GM10266 (cell line): ENCODE measurements at regions not wholly inside any gene's neighbourhood (a gene's known extent, or its start where the extent isn't known, plus 50 kb on each side); places are given as distances from the start of the nearest gene placed in this dataset.

Experiments used
- DNase-seq: peaks from one replicate; pipeline ENCODE4 v3.0.0; 2012; ENCODE audit errors: extremely low spot score
- CTCF ChIP-seq: IDR thresholded peaks from 2 replicates; pipeline ENCODE4 v1.5.1; 2012; ENCODE audit warnings: mild to moderate bottlenecking, low read depth; ENCODE audit not compliant: control insufficient read depth, insufficient read depth; ENCODE audit errors: missing control alignments

DNA sequence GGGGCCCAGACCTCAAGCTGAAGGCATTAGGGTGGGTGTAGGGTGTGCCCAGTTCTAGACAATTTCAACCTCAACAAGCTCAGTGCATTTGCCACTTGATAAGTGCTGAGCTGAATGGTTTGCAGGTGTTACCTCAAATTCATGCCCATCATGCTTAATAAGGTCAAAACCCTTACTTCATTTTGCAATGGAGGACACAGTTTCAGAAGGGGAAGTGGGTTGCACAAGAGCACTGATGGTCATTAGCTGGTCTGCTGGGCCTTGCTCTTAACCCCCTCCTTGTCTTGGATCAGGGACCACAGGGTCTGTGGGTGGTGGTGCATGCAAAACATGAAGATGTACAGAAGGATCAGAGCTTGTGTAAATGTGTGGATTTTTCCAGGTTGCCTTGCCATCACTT lies 71.0 kb upstream of the SIRPA start:
- no peak for DNase-seq
- no peak for TF ChIP-seq CTCF

- no peak for DNase-seq
- TF ChIP-seq CTCF: no peak
Measured at GRCh38 chr20:1823450-1823844, 71.8 kb upstream of the SIRPA start.

- TF ChIP-seq CTCF: no peak
- DNase-seq: no peak
Measured at GRCh38 chr20:1822564-1823449, 72.4 kb upstream of the SIRPA start.

DNA sequence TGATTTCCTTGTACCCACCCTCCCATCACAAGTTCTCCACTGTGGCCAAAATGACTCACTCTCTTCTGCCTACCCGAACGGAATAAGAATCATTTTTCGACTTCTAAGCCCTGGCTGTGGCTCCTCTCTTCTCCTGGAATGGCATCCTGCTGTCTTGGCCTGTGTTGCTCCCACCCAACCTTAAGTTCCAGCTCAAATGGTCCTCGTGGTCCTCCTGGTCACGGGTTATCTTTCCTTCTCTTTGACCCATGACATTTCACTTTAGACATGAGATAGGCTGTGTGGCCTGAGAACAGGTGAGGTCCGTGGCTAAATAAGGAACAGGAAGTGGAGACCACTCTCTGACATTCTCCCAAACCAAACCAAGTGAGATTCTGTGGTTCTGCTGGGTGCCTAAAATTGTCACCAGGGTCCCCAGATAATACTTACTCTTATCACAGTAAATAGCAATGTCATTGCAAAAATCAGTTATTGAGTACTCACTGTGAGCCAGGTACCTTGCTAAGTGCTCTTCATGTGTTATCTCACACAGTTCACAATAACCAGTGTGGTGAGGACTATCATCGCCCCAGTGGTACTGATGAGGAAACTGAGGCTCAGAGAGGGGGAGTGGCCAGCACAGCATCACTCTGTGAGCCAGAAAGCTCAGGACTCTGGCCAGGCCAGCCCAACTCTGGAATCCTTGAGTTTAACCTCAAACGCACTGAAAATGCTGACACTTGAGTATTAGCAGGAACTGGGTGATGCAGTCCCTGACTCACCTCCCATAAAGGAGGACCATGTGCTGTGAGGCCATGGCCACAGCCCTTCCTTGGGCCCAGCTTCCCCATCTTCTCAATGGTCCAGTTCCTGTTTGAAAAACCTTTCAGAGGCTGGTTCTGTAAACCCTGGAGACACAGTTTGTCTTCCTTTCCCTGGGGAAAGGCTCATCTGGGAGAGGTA lies 74.8 kb upstream of the SIRPA start:
- no peak for TF ChIP-seq CTCF
- no peak for DNase-seq

GRCh38 chr20:1819311-1820137 lies 75.7 kb upstream of the SIRPA start:
- TF ChIP-seq CTCF: no peak
- DNase-seq: no peak

- DNase-seq: no peak
- no peak for TF ChIP-seq CTCF
Measured at GRCh38 chr20:1818895-1819294, 76.3 kb upstream of the SIRPA start.
